ENCODE measurements at regions not wholly inside any gene's neighbourhood (a gene's known extent, or its start where the extent isn't known, plus 50 kb on each side); places are given as distances from the start of the nearest gene placed in this dataset.
A peak's percentile ranks its signal among the peaks of the same experiment; 100 is the strongest.

- TF ChIP-seq CTCF (IDR thresholded peaks at IDR 0.05; ENCODE audit: low read depth, low read length): no peak
- peak in 1 of 2 donors; percentile 12 for DNase-seq (ENCODE audit: low read depth in 2 of 2)
Observed at GRCh38 chr12:28610401-28611114, 420.3 kb downstream of the CCDC91 start.

GRCh38 chr12:28611115-28611435 is 420.8 kb downstream of the CCDC91 start:
- peak; percentile 88 to 90 for DNase-seq (ENCODE audit: low read depth in 2 of 2)
- no peak overlapping the region for H3K4me3 ChIP-seq (replicated peaks in 1 of 2; ENCODE audit: low read depth in 2 of 2, low read length in 2 of 2)
- TF ChIP-seq CTCF (IDR thresholded peaks at IDR 0.05; ENCODE audit: low read depth, low read length): no peak

More at GRCh38 chr12:28610401-28611114, 420.3 kb downstream of the CCDC91 start:
- H3K4me3 ChIP-seq (replicated peaks in 1 of 2; ENCODE audit: low read depth in 2 of 2, low read length in 2 of 2): no peak overlapping the region

GRCh38 chr12:28611449-28611848 is 421.2 kb downstream of the CCDC91 start:
- no peak for DNase-seq (ENCODE audit: low read depth in 2 of 2)
- no peak for TF ChIP-seq CTCF (IDR thresholded peaks at IDR 0.05; ENCODE audit: low read depth, low read length)
- no peak overlapping the region for H3K4me3 ChIP-seq (replicated peaks in 1 of 2; ENCODE audit: low read depth in 2 of 2, low read length in 2 of 2)

- peak in 1 of 2 donors; percentile 36 for DNase-seq (ENCODE audit: low read depth in 2 of 2)
- TF ChIP-seq CTCF (IDR thresholded peaks at IDR 0.05; ENCODE audit: low read depth, low read length): no peak
- H3K4me3 ChIP-seq (replicated peaks in 1 of 2; ENCODE audit: low read depth in 2 of 2, low read length in 2 of 2): no peak overlapping the region
Observed at GRCh38 chr12:28618171-28618570, 427.9 kb downstream of the CCDC91 start.

GRCh38 chr12:28618772-28619171 is 428.5 kb downstream of the CCDC91 start:
- no peak overlapping the region for H3K4me3 ChIP-seq (replicated peaks in 1 of 2; ENCODE audit: low read depth in 2 of 2, low read length in 2 of 2)
- TF ChIP-seq CTCF (IDR thresholded peaks at IDR 0.05; ENCODE audit: low read depth, low read length): no peak
- no peak for DNase-seq (ENCODE audit: low read depth in 2 of 2)

GRCh38 chr12:28620281-28620680 is 430.0 kb downstream of the CCDC91 start:
- TF ChIP-seq CTCF (IDR thresholded peaks at IDR 0.05; ENCODE audit: low read depth, low read length): no peak
- DNase-seq (ENCODE audit: low read depth in 2 of 2): no peak
- H3K4me3 ChIP-seq (replicated peaks in 1 of 2; ENCODE audit: low read depth in 2 of 2, low read length in 2 of 2): no peak overlapping the region

- peak; percentile 42 to 65 for DNase-seq (ENCODE audit: low read depth in 2 of 2)
- H3K4me3 ChIP-seq (replicated peaks in 1 of 2; ENCODE audit: low read depth in 2 of 2, low read length in 2 of 2): no peak overlapping the region
- no peak for TF ChIP-seq CTCF (IDR thresholded peaks at IDR 0.05; ENCODE audit: low read depth, low read length)
Observed at GRCh38 chr12:28622406-28622805, 432.1 kb downstream of the CCDC91 start.
